Midbrain (tissue), 1 donor: ENCODE measurements at regions not wholly inside any gene's neighbourhood (a gene's known extent, or its start where the extent isn't known, plus 50 kb on each side); places are given as distances from the start of the nearest gene placed in this dataset.

Source experiments
- DNase-seq: peaks from one replicate; lab custom pipeline; 2025; lab: John Stamatoyannopoulos, UW

GRCh38 chr12:40557980-40558379 lies 134.3 kb upstream of the CNTN1 start:
- DNase-seq = no peak

- no peak for DNase-seq
Measured at GRCh38 chr12:40559865-40560264, 132.4 kb upstream of the CNTN1 start.

GRCh38 chr12:40560848-40561247 lies 131.4 kb upstream of the CNTN1 start:
- no peak for DNase-seq

- DNase-seq = no peak
Measured at GRCh38 chr12:40561395-40561966, 130.8 kb upstream of the CNTN1 start.

GRCh38 chr12:40565029-40565633 lies 127.1 kb upstream of the CNTN1 start:
- no peak for DNase-seq

- no peak for DNase-seq
Measured at GRCh38 chr12:40566271-40566670, 126.0 kb upstream of the CNTN1 start.

GRCh38 chr12:40569626-40570179 lies 122.5 kb upstream of the CNTN1 start:
- no peak for DNase-seq

- DNase-seq = no peak
Measured at GRCh38 chr12:40573024-40573423, 119.2 kb upstream of the CNTN1 start.

- no peak for DNase-seq
Measured at GRCh38 chr12:40575987-40576386, 116.3 kb upstream of the CNTN1 start.

GRCh38 chr12:40577834-40578233 lies 114.4 kb upstream of the CNTN1 start:
- DNase-seq = no peak

- no peak for DNase-seq
Measured at GRCh38 chr12:40579687-40580086, 112.6 kb upstream of the CNTN1 start.

- no peak for DNase-seq
Measured at GRCh38 chr12:40580346-40580745, 111.9 kb upstream of the CNTN1 start.

GRCh38 chr12:40581889-40582288 lies 110.3 kb upstream of the CNTN1 start:
- no peak for DNase-seq

- DNase-seq = no peak
Measured at GRCh38 chr12:40583743-40584142, 108.5 kb upstream of the CNTN1 start.

GRCh38 chr12:40584763-40585162 lies 107.5 kb upstream of the CNTN1 start:
- no peak for DNase-seq

- no peak for DNase-seq
Measured at GRCh38 chr12:40586823-40587222, 105.4 kb upstream of the CNTN1 start.

- DNase-seq = no peak
Measured at GRCh38 chr12:40587421-40587820, 104.8 kb upstream of the CNTN1 start.

- no peak for DNase-seq
Measured at GRCh38 chr12:40587970-40588369, 104.3 kb upstream of the CNTN1 start.

GRCh38 chr12:40597133-40597532 lies 95.1 kb upstream of the CNTN1 start:
- no peak for DNase-seq

- no peak for DNase-seq
Measured at GRCh38 chr12:40598073-40598472, 94.2 kb upstream of the CNTN1 start.

GRCh38 chr12:40602562-40602961 lies 89.7 kb upstream of the CNTN1 start:
- DNase-seq = no peak

GRCh38 chr12:40614923-40615322 lies 77.3 kb upstream of the CNTN1 start:
- DNase-seq = no peak

- DNase-seq = no peak
Measured at GRCh38 chr12:40615590-40615989, 76.6 kb upstream of the CNTN1 start.

- DNase-seq = peak; percentile 35
Measured at GRCh38 chr12:40616383-40616915, 75.8 kb upstream of the CNTN1 start.
